ENCODE measurements at regions not wholly inside any gene's neighbourhood (a gene's known extent, or its start where the extent isn't known, plus 50 kb on each side); places are given as distances from the start of the nearest gene placed in this dataset.
A peak's percentile ranks its signal among the peaks of the same experiment; 100 is the strongest.

GRCh38 chr5:87770601-87771121, 357.9 kb upstream of the CCNH start:
- no peak overlapping the region for H4K91ac ChIP-seq (ENCODE audit: low read depth, low read length)
- no peaks in the 10 kb centered on the region for H3K4me1 ChIP-seq (ENCODE audit: control insufficient read depth in 1 of 2, insufficient read depth in 2 of 2, low read length in 2 of 2)
- no peaks in the 10 kb centered on the region for H3K9me3 ChIP-seq (ENCODE audit: insufficient read depth, low read depth, low read length)
- no peak overlapping the region for H3K4me3 ChIP-seq (ENCODE audit: low read depth, low read length)
- no peak overlapping the region for H4K12ac ChIP-seq (ENCODE audit: low read depth, low read length)
- H4K8ac ChIP-seq (ENCODE audit: low read depth, low read length), result no peak overlapping the region
- H3K36me3 ChIP-seq (ENCODE audit: control insufficient read depth in 1 of 2, insufficient read depth in 2 of 2, low read length in 2 of 2), result no peaks in the 10 kb centered on the region
- no peak overlapping the region for H3K27ac ChIP-seq (ENCODE audit: low read depth, low read length)
- H2AFZ ChIP-seq (ENCODE audit: insufficient read depth, low read length, poor library complexity), result no peak overlapping the region
- H2AK5ac ChIP-seq (ENCODE audit: low read length), result no peak overlapping the region
- H2BK12ac ChIP-seq (ENCODE audit: low read length), result no peak overlapping the region
- no peak overlapping the region for H3K18ac ChIP-seq (ENCODE audit: low read length)
- H3K9ac ChIP-seq (ENCODE audit: low read length), result no peak overlapping the region
- H3K27me3 ChIP-seq (ENCODE audit: insufficient read depth, low read length), result no peaks in the 10 kb centered on the region
- no peak overlapping the region for H2BK120ac ChIP-seq (ENCODE audit: insufficient read depth, low read length, poor library complexity)
- H3K14ac ChIP-seq (ENCODE audit: low read length), result no peak overlapping the region
- no CpG with 5 or more reads among the region's 16 CpGs for WGBS (ENCODE audit: extremely low coverage, insufficient coverage, insufficient read length)
- DNase-seq, result no peak
- no peaks in the 10 kb centered on the region for H3K79me1 ChIP-seq (ENCODE audit: low read length)
- H2BK5ac ChIP-seq (ENCODE audit: low read depth, low read length, poor library complexity), result no peak overlapping the region
- no peak overlapping the region for H3K23ac ChIP-seq (ENCODE audit: low read length)
- peak overlapping the region; percentile 38 for H3K4me2 ChIP-seq (ENCODE audit: low read length)
- no peaks in the 10 kb centered on the region for H3K79me2 ChIP-seq (ENCODE audit: control insufficient read depth, insufficient read depth, low read length, poor library complexity)
- no peak overlapping the region for H3K4ac ChIP-seq (ENCODE audit: low read depth, low read length)

DNA sequence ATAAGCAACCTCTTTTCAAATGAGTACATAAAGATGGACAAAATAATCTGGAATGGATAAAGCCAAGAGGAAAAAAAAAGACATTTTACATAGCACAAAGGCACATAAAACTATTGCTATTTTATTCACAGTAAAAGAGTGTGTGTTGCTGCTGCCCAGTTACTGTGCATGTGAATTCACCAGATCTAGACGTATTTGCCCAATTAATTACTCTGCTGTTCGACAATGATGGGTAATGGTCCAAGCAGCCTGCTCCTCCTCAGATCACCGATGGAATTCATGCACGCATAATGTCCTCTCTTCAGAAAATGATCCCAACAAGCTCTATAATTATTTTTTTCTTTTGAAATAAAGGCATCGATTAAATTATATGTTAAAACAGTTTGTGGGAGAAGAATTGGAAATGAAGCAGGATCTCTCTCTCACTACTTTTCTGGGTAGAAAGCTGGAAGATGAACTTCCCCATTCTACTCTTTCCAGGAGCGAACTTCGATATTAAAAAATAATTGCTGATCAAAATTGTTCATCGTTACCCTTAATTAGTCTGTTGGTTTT, 357.4 kb upstream of the CCNH start:
- no peak overlapping the region for H3K27ac ChIP-seq (ENCODE audit: low read depth, low read length)
- H3K4me2 ChIP-seq (ENCODE audit: low read length), result no peak overlapping the region
- H3K79me2 ChIP-seq (ENCODE audit: control insufficient read depth, insufficient read depth, low read length, poor library complexity), result no peaks in the 10 kb centered on the region
- no peak for DNase-seq
- no peak overlapping the region for H4K8ac ChIP-seq (ENCODE audit: low read depth, low read length)
- no peak overlapping the region for H3K18ac ChIP-seq (ENCODE audit: low read length)
- H3K9me3 ChIP-seq (ENCODE audit: insufficient read depth, low read depth, low read length), result no peaks in the 10 kb centered on the region
- H2BK120ac ChIP-seq (ENCODE audit: insufficient read depth, low read length, poor library complexity), result no peak overlapping the region
- no peaks in the 10 kb centered on the region for H3K79me1 ChIP-seq (ENCODE audit: low read length)
- no peak overlapping the region for H4K91ac ChIP-seq (ENCODE audit: low read depth, low read length)
- H2AK5ac ChIP-seq (ENCODE audit: low read length), result no peak overlapping the region
- H3K4ac ChIP-seq (ENCODE audit: low read depth, low read length), result no peak overlapping the region
- no CpG with 5 or more reads among the region's 8 CpGs for WGBS (ENCODE audit: extremely low coverage, insufficient coverage, insufficient read length)
- H2AFZ ChIP-seq (ENCODE audit: insufficient read depth, low read length, poor library complexity), result no peak overlapping the region
- H3K23ac ChIP-seq (ENCODE audit: low read length), result no peak overlapping the region
- no peak overlapping the region for H3K14ac ChIP-seq (ENCODE audit: low read length)
- H3K4me3 ChIP-seq (ENCODE audit: low read depth, low read length), result no peak overlapping the region
- no peak overlapping the region for H2BK5ac ChIP-seq (ENCODE audit: low read depth, low read length, poor library complexity)
- no peak overlapping the region for H4K12ac ChIP-seq (ENCODE audit: low read depth, low read length)
- no peak overlapping the region for H3K9ac ChIP-seq (ENCODE audit: low read length)
- H2BK12ac ChIP-seq (ENCODE audit: low read length), result no peak overlapping the region
- no peaks in the 10 kb centered on the region for H3K27me3 ChIP-seq (ENCODE audit: insufficient read depth, low read length)
- no peaks in the 10 kb centered on the region for H3K36me3 ChIP-seq (ENCODE audit: control insufficient read depth in 1 of 2, insufficient read depth in 2 of 2, low read length in 2 of 2)
- H3K4me1 ChIP-seq (ENCODE audit: control insufficient read depth in 1 of 2, insufficient read depth in 2 of 2, low read length in 2 of 2), result no peaks in the 10 kb centered on the region

DNA sequence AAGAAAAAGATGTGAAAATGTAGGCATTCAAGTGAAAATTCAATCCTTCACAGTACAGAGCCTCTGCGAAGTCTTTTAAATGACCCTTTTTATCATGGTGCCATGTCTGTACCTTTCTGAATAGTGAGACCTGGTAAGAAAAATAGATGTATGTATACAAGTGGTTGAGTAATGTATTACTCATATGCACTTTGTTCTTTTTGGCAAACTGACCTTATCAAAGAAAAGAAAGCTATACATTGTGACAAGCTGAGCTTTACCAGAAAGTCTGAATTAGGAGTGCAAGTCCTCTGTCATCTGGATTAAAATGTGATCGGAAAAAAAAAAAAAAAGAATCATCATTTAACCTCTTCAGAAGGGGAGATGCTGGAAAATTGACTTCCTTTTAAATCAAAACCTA, 356.4 kb upstream of the CCNH start:
- Histone ChIP-seq H3K23ac (ENCODE audit: low read length) (no peak overlapping the region), H3K4me2 (ENCODE audit: low read length) (no peak overlapping the region), H3K27me3 (ENCODE audit: insufficient read depth, low read length) (no peaks in the 10 kb centered on the region), H3K79me2 (ENCODE audit: control insufficient read depth, insufficient read depth, low read length, poor library complexity) (no peaks in the 10 kb centered on the region), H3K14ac (ENCODE audit: low read length) (no peak overlapping the region), H3K27ac (ENCODE audit: low read depth, low read length) (no peak overlapping the region), H2AK5ac (ENCODE audit: low read length) (no peak overlapping the region), H3K9ac (ENCODE audit: low read length) (no peak overlapping the region), H3K18ac (ENCODE audit: low read length) (no peak overlapping the region), H4K91ac (ENCODE audit: low read depth, low read length) (no peak overlapping the region), H2BK12ac (ENCODE audit: low read length) (no peak overlapping the region), H4K8ac (ENCODE audit: low read depth, low read length) (no peak overlapping the region), H2AFZ (ENCODE audit: insufficient read depth, low read length, poor library complexity) (no peak overlapping the region), H2BK5ac (ENCODE audit: low read depth, low read length, poor library complexity) (no peak overlapping the region), H3K4me3 (ENCODE audit: low read depth, low read length) (no peak overlapping the region), H3K36me3 (ENCODE audit: control insufficient read depth in 1 of 2, insufficient read depth in 2 of 2, low read length in 2 of 2) (no peaks in the 10 kb centered on the region), H2BK120ac (ENCODE audit: insufficient read depth, low read length, poor library complexity) (no peak overlapping the region), H4K12ac (ENCODE audit: low read depth, low read length) (no peak overlapping the region), H3K4me1 (ENCODE audit: control insufficient read depth in 1 of 2, insufficient read depth in 2 of 2, low read length in 2 of 2) (no peaks in the 10 kb centered on the region), H3K9me3 (ENCODE audit: insufficient read depth, low read depth, low read length) (no peaks in the 10 kb centered on the region), H3K79me1 (ENCODE audit: low read length) (no peaks in the 10 kb centered on the region), H3K4ac (ENCODE audit: low read depth, low read length) (no peak overlapping the region)
- DNase-seq, result no peak
- no CpG with 5 or more reads among the region's 2 CpGs for WGBS (ENCODE audit: extremely low coverage, insufficient coverage, insufficient read length)

- Histone ChIP-seq H3K27me3 (ENCODE audit: insufficient read depth, low read length) (no peaks in the 10 kb centered on the region), H3K79me2 (ENCODE audit: control insufficient read depth, insufficient read depth, low read length, poor library complexity) (no peaks in the 10 kb centered on the region), H3K36me3 (ENCODE audit: control insufficient read depth in 1 of 2, insufficient read depth in 2 of 2, low read length in 2 of 2) (no peaks in the 10 kb centered on the region), H4K8ac (ENCODE audit: low read depth, low read length) (no peak overlapping the region), H3K79me1 (ENCODE audit: low read length) (no peaks in the 10 kb centered on the region), H4K91ac (ENCODE audit: low read depth, low read length) (no peak overlapping the region), H3K23ac (ENCODE audit: low read length) (no peak overlapping the region), H3K27ac (ENCODE audit: low read depth, low read length) (no peak overlapping the region), H3K4me1 (ENCODE audit: control insufficient read depth in 1 of 2, insufficient read depth in 2 of 2, low read length in 2 of 2) (no peaks in the 10 kb centered on the region), H3K18ac (ENCODE audit: low read length) (no peak overlapping the region), H2BK5ac (ENCODE audit: low read depth, low read length, poor library complexity) (no peak overlapping the region), H2BK120ac (ENCODE audit: insufficient read depth, low read length, poor library complexity) (no peak overlapping the region), H3K14ac (ENCODE audit: low read length) (no peak overlapping the region), H3K9ac (ENCODE audit: low read length) (no peak overlapping the region), H3K4me3 (ENCODE audit: low read depth, low read length) (no peak overlapping the region), H2AK5ac (ENCODE audit: low read length) (no peak overlapping the region), H3K4me2 (ENCODE audit: low read length) (no peak overlapping the region), H2AFZ (ENCODE audit: insufficient read depth, low read length, poor library complexity) (no peak overlapping the region), H3K4ac (ENCODE audit: low read depth, low read length) (no peak overlapping the region), H2BK12ac (ENCODE audit: low read length) (no peak overlapping the region), H3K9me3 (ENCODE audit: insufficient read depth, low read depth, low read length) (no peaks in the 10 kb centered on the region), H4K12ac (ENCODE audit: low read depth, low read length) (no peak overlapping the region)
- WGBS (ENCODE audit: extremely low coverage, insufficient coverage, insufficient read length), result no CpG with 5 or more reads among the region's 2 CpGs
- no peak for DNase-seq
Observed at GRCh38 chr5:87768190-87768589, 355.5 kb upstream of the CCNH start.

Data from trophoblast cell (in vitro differentiated cells and primary cell).